AG04449 (cell line): ENCODE measurements at regions not wholly inside any gene's neighbourhood (a gene's known extent, or its start where the extent isn't known, plus 50 kb on each side); places are given as distances from the start of the nearest gene placed in this dataset.

Experiments
- CTCF ChIA-PET: fragments of 350-600 bp; formaldehyde crosslinking; extraction: SDS; loops from one replicate; lab custom pipeline; 2021; ENCODE audit warnings: antibody characterized with exemption; lab: Yijun Ruan, JAX
- POLR2A ChIA-PET: fragments of 400-600, 350-600 bp; formaldehyde crosslinking; extraction: SDS; loops from one replicate; lab custom pipeline; 2020; ENCODE audit warnings: antibody characterized with exemption, inconsistent platforms; lab: Yijun Ruan, JAX
- DNase-seq: peaks from one replicate; pipeline ENCODE4 v3.0.0-alpha.2; 2010; ENCODE audit warnings: low read depth, low spot score
- H3K4me3 ChIP-seq: 2 replicates; pipeline ENCODE4 v1.5.1; 2011; ENCODE audit warnings: low read depth, mild to moderate bottlenecking, control low read depth, low read length
- CTCF ChIP-seq: IDR thresholded peaks from one replicate; pipeline ENCODE4 v1.5.1; 2011; ENCODE audit warnings: mild to moderate bottlenecking, moderate library complexity, low read length, control low read depth, inconsistent platforms; ENCODE audit not compliant: insufficient read depth; ENCODE audit errors: missing control alignments

- ChIA-PET CTCF (no interaction called here), POLR2A (no interaction called here)
- no peak for DNase-seq
- H3K4me3 ChIP-seq: no peak overlapping the region
- TF ChIP-seq CTCF: no peak
These were observed 859.8 kb downstream of the TRIB2 start for GRCh38 chr2:13576406-13577036.

GRCh38 chr2:13578547-13578946, 861.8 kb downstream of the TRIB2 start:
- H3K4me3 ChIP-seq: no peak overlapping the region
- DNase-seq: no peak
- CTCF ChIA-PET: no interaction called here
- POLR2A ChIA-PET: no interaction called here
- TF ChIP-seq CTCF: no peak

GRCh38 chr2:13581471-13581870, 864.7 kb downstream of the TRIB2 start:
- no peak for DNase-seq
- ChIA-PET POLR2A (no interaction called here), CTCF (no interaction called here)
- no peak for TF ChIP-seq CTCF
- no peak overlapping the region for H3K4me3 ChIP-seq

- POLR2A ChIA-PET: interaction anchor here (0.5 kb wide), 1 partner anchor 909 kb away, joined by 3 read pairs; no protein-coding TSS in a partner anchor
- no peak overlapping the region for H3K4me3 ChIP-seq
- no peak for DNase-seq
- CTCF ChIA-PET: no interaction called here
- no peak for TF ChIP-seq CTCF
These were observed 866.9 kb downstream of the TRIB2 start for GRCh38 chr2:13583609-13584008.

GRCh38 chr2:13584020-13584419, 867.3 kb downstream of the TRIB2 start:
- ChIA-PET CTCF (no interaction called here), POLR2A (interaction anchor here (0.5 kb wide), 1 partner anchor 909 kb away, joined by 3 read pairs; no protein-coding TSS in a partner anchor)
- no peak overlapping the region for H3K4me3 ChIP-seq

GRCh38 chr2:13585732-13586131, 869.0 kb downstream of the TRIB2 start:
- no peak overlapping the region for H3K4me3 ChIP-seq
- CTCF ChIA-PET: no interaction called here
- TF ChIP-seq CTCF: no peak
- POLR2A ChIA-PET: no interaction called here
- DNase-seq: no peak

More at GRCh38 chr2:13584020-13584419, 867.3 kb downstream of the TRIB2 start:
- DNase-seq: no peak
- no peak for TF ChIP-seq CTCF
